Kidney tubule cell (primary cell): ENCODE measurements at regions not wholly inside any gene's neighbourhood (a gene's known extent, or its start where the extent isn't known, plus 50 kb on each side); places are given as distances from the start of the nearest gene placed in this dataset.
A peak's percentile ranks its signal among the peaks of the same experiment; 100 is the strongest.

Experiments used
- DNase-seq: peaks from one replicate; pipeline ENCODE4 v3.0.0-alpha.2; 2018; ENCODE audit warnings: low spot score

GRCh38 chr17:79420318-79421243 lies 190.3 kb downstream of the RBFOX3 start:
- DNase-seq: no peak

- no peak for DNase-seq
Observed at GRCh38 chr17:79417476-79417988, 193.3 kb downstream of the RBFOX3 start.

GRCh38 chr17:79415909-79416308 lies 194.9 kb downstream of the RBFOX3 start:
- no peak for DNase-seq

DNA sequence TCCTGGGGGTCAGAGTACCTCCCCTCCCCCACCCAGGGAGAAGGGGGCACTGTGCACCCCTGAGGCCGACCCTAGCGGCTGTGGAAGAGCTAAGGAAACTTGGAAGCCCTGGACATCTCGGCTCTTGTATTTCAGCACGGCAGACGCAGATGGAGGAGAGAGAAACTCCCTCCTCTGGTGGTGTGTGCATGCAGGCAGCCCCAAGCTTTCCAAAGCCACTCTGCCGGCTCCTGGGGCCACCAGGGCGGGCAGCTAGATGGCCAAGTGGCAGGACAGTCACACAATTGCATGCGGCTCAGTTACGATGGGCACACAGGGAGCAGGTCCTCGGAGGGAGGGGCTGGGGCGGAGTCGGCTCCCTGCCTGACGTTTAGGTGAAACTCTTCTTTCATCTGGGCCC lies 195.5 kb downstream of the RBFOX3 start:
- DNase-seq: no peak

DNA sequence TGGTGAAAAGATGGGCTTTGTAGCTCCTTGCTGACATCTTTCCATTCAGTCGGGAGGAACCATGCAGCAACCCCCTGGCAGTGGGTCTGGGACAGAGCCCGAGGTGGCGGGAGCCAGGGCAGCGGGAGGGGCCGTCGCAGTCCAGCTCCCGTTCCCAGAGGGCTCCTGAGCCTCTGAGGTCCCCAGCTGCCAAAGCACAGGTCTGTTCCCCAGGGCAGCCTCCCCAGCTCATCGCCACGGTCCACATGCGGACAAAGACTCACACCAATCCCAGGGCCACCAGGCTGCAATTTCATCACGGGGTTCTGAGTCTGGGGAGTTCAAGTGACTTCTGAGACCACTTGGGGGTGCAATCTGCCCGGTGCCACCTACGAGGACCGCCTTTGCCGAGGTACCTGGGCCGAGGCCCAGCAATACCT lies 196.0 kb downstream of the RBFOX3 start:
- no peak for DNase-seq

GRCh38 chr17:79414063-79414792 lies 196.6 kb downstream of the RBFOX3 start:
- DNase-seq: no peak

DNA sequence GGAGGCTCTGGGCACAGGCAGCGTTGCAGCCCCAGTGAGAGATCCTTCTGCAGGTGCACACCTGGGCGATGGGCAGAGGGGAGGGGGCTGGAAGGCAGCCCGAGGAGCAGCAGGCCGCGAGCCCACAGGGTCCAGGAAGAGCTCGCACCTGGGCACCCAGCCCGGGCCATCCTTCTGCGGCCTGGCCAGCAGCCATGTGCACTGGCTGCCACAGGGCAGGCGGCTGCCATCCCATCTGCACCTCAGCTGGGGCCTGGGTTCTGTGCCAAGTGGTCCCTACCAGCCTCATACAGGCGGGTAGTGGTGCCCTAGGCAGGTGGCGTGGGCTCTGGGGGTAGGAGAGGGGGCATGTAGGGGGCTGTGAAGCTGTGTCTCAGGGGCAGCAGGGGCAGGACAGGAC lies 197.2 kb downstream of the RBFOX3 start:
- DNase-seq: no peak

DNA sequence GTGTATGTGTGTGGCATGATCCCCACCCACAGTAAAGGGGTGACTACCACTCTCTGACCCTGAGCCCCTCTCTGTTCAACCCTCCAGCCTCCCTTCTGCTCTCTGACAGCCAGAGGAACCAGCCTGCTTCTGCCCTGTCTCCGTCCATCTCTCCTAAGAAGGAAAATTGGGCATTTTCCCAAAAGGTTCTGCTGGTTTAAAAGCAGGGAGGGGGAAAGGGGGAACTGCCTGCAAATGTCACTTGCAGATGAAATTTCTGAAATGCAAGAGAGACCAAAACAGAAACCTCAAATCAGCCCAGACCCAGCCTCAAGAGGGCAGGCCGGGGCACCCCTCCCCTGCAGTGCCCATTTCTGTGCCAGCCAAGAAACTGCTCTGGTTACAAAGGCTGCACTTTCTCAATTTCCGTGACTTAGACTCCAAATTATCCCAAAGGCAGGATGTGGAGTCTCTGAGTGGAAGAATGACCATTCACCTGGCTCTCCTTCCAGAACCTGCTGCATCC lies 197.9 kb downstream of the RBFOX3 start:
- no peak for DNase-seq

DNA sequence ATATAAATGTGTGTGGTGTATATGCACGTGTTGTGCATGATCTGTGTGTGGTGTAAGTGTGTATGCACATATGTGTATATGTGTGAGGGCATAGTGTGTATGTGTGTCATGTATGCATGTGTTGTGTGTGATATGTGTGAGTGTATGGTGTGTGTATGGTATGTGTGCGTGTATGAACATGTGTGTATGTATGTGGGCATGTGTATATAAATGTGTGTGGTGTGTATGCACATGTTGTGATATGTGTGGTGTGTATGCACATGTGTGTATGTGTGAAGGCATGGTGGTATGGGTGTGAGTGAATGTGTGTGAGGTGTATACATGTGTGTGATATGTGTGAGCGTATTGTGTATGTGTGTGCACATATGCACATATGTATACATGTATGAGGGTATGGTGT lies 198.7 kb downstream of the RBFOX3 start:
- no peak for DNase-seq

DNA sequence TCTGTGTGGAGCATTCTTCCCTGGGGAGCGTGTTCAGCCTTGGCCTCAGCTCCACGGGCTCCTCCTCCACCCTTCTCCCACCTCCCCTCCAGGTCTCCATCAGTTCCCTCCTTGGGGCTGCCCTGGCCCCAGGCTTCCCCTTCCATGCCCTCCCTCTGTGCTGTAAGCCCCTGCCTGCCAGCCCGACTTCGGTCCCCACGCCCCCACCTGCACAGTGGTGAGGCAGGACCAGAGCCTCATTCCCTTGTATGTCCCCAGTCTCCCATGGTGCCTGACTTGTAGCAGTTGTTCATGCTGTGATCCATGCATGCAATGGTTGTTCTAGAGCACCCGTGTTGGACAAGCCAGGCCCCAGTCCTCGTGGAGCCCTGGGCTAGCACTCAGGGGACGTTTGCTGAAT lies 199.4 kb downstream of the RBFOX3 start:
- DNase-seq: no peak

GRCh38 chr17:79410681-79411080 lies 200.2 kb downstream of the RBFOX3 start:
- no peak for DNase-seq

GRCh38 chr17:79408251-79408650 lies 202.6 kb downstream of the RBFOX3 start:
- no peak for DNase-seq

DNA sequence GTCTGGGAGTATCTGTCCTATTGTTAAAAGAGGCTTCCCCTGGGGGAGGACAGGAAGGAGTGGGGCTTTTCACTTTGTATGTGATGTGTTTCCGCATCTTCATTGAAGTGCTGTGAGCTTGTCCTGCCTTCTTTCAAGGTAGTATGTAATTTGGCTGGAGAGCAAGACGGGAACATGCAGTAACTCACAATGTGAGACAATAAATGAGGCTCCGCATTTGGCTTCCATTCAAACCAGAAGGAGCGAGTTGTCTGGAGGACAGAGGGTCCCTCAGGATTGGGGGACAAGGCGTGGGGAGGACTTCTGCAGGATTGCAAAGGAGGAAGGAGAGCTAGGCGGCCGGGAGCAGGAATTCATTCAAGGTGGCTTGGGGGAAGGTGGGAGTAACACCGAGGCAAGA lies 203.5 kb downstream of the RBFOX3 start:
- no peak for DNase-seq

DNA sequence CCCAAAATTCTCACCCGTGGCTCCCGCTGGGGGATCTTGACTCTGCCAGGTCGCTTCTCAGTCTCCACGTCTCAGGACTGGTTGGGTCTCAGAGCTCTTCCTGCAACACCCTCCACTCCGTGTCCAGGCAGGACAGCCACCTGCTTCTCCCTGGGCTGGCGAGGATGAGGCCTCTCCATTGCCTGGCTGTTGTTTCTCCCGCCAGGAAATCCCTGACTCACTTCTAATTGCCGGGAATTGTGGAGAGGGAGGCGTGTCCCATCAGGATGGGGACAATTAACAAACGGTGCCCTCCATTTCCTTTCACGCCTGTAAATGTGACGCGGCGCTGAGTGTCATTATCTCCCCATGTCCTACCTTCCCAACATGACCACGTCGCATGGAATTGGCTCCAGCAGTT lies 204.5 kb downstream of the RBFOX3 start:
- DNase-seq: no peak

- DNase-seq: no peak
Observed at GRCh38 chr17:79405823-79406222, 205.0 kb downstream of the RBFOX3 start.

- no peak for DNase-seq
Observed at GRCh38 chr17:79404136-79404911, 206.5 kb downstream of the RBFOX3 start.

- DNase-seq: no peak
Observed at GRCh38 chr17:79401704-79402674, 208.9 kb downstream of the RBFOX3 start.

DNA sequence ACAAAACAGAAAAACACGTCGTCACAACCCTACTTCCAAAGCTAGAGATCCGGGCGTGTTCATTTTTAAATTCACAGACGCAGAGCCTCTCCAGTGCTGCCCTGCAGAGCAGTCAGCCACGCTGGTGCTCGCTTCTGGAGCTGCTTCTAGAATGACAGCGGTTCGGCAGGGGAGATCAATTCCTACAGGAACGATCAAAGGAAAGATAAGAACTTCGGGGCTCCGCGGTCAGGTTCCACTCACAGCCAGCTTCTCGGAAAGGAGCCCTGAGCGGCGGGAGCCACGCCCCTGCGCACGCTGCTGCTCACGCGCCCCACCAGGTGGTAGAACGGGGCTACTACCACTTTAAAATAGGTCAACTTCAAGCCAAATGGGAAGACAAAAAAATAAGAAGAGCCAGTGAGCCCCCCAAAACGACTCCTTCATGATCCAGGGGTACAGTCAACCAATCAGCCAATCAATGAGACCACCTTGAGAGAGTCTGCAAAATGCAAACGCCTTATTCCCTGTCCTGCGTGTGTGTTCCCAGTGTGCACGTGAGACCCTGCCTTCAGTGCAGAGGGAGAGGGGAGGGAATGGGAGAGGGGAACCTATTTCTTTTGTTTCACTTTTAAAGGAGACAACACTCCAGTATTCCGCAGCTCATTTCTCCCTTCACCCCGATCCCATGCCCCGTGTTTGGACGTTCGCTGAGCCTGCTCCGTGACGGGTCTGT lies 209.7 kb downstream of the RBFOX3 start:
- DNase-seq: peak; percentile 56

GRCh38 chr17:79399610-79400144 lies 211.2 kb downstream of the RBFOX3 start:
- no peak for DNase-seq

- DNase-seq: no peak
Observed at GRCh38 chr17:79398441-79398840, 212.4 kb downstream of the RBFOX3 start.
